Lower leg skin (tissue), 3 donors: ENCODE measurements at regions not wholly inside any gene's neighbourhood (a gene's known extent, or its start where the extent isn't known, plus 50 kb on each side); places are given as distances from the start of the nearest gene placed in this dataset.

Experiments used
- POLR2A ChIP-seq, 2 donors: fragments of 450-650 bp; IDR thresholded peaks; one replicate each; pipeline ENCODE4 v1.6.1; 2016 to 2017; ENCODE audit warnings: antibody characterized with exemption in 2 of 2, mild to moderate bottlenecking in 1 of 2, moderate library complexity in 1 of 2
- TF ChIP-seq, protein P1 (sequence below), 3 donors: fragments of 450-650 bp; IDR thresholded peaks; one replicate each; pipeline ENCODE4 v1.5.1; 2016; ENCODE audit warnings: antibody characterized with exemption in 3 of 3, mild to moderate bottlenecking in 3 of 3, moderate library complexity in 2 of 3

GRCh38 chr11:29634744-29635143, 382.1 kb downstream of the KCNA4 start:
- TF ChIP-seq, protein P1, sequence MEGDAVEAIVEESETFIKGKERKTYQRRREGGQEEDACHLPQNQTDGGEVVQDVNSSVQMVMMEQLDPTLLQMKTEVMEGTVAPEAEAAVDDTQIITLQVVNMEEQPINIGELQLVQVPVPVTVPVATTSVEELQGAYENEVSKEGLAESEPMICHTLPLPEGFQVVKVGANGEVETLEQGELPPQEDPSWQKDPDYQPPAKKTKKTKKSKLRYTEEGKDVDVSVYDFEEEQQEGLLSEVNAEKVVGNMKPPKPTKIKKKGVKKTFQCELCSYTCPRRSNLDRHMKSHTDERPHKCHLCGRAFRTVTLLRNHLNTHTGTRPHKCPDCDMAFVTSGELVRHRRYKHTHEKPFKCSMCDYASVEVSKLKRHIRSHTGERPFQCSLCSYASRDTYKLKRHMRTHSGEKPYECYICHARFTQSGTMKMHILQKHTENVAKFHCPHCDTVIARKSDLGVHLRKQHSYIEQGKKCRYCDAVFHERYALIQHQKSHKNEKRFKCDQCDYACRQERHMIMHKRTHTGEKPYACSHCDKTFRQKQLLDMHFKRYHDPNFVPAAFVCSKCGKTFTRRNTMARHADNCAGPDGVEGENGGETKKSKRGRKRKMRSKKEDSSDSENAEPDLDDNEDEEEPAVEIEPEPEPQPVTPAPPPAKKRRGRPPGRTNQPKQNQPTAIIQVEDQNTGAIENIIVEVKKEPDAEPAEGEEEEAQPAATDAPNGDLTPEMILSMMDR (IDR thresholded peaks at IDR 0.05): no peak
- TF ChIP-seq POLR2A (IDR thresholded peaks at IDR 0.05): no peak
